Body of pancreas (tissue), 4 donors: ENCODE measurements at regions not wholly inside any gene's neighbourhood (a gene's known extent, or its start where the extent isn't known, plus 50 kb on each side); places are given as distances from the start of the nearest gene placed in this dataset.
"Not testable (repeated sequence)": the region's sequence is repeated elsewhere in the genome, so short reads cannot be mapped to it uniquely, and the experiment has no call there.

ENCODE experiments used
- ATAC-seq: fragments of 150-250 bp; one replicate; pipeline ENCODE4 v1.9.1; 2016
- DNase-seq, 4 donors: peaks; one replicate each; pipeline ENCODE4 v3.0.0-alpha.2; 2019
- H3K27ac ChIP-seq, 4 donors: fragments of 200-600 bp; sonication (generic); 1 replicate in 3 of 4; 2 replicates in 1 of 4; pipeline versions ENCODE4 v1.5.1 to v1.6.1; 2016 to 2019; ENCODE audit warnings: mild to moderate bottlenecking in 1 of 4, mixed read lengths in 1 of 4, moderate library complexity in 1 of 4
- H3K27me3 ChIP-seq, 2 donors: fragments of 200-600 bp; sonication (generic); one replicate each; pipeline ENCODE4 v1.6.0; 2016; ENCODE audit warnings: mild to moderate bottlenecking in 1 of 2
- H3K36me3 ChIP-seq, 2 donors: fragments of 200-600 bp; sonication (generic); replicated peaks in 1 of 2; 2 replicates each; pipeline ENCODE4 v1.5.1; 2016; ENCODE audit warnings: low read depth in 2 of 2; ENCODE audit not compliant: insufficient read depth in 1 of 2
- H3K4me1 ChIP-seq: fragments of 200-600 bp; sonication (generic); one replicate; pipeline ENCODE4 v1.6.0; 2016
- H3K4me3 ChIP-seq, 2 donors: fragments of 200-600 bp; sonication (generic); 1 replicate in 1 of 2; 2 replicates in 1 of 2; pipeline ENCODE4 v1.5.1; 2016 to 2019
- H3K9me3 ChIP-seq, 3 donors: fragments of 200-600 bp; sonication (generic); 1 replicate in 2 of 3; 2 replicates in 1 of 3; pipeline ENCODE4 v1.5.1; 2016
- CTCF ChIP-seq, 7 experiments: fragments of 450-650 bp in 4 of 7; fragments of 200-600 bp in 3 of 7; sonication (generic) in 3 of 7; IDR thresholded peaks; one replicate each; pipeline ENCODE4 v1.5.1; 2016 to 2019; ENCODE audit warnings: antibody characterized with exemption in 7 of 7
- POLR2A ChIP-seq, 3 donors: fragments of 450-650 bp; IDR thresholded peaks; one replicate each; pipeline ENCODE4 v1.6.1; 2016; ENCODE audit warnings: antibody characterized with exemption in 3 of 3, mild to moderate bottlenecking in 2 of 3
- WGBS, 2 donors: methylation state at CpG; one replicate each; pipeline ENCODE4 v1.1.5; 2017; 5-methylcytosine and 5-hydroxymethylcytosine counted together
- intact Hi-C: fragments of 100-400 bp; cut with DNase I; formaldehyde crosslinking; loops from one replicate; pipeline ENCODE4 v1.15.1; 2023

GRCh38 chr17:62303476-62303875 lies 76.9 kb upstream of the EFCAB3 start:
- Histone ChIP-seq H3K27ac (no peak overlapping the region), H3K9me3 (no peaks in the 10 kb centered on the region), H3K27me3 (no peaks in the 10 kb centered on the region), H3K4me3 (no peak overlapping the region), H3K36me3 (no peaks in the 10 kb centered on the region), H3K4me1 (no peaks in the 10 kb centered on the region)
- TF ChIP-seq CTCF (IDR thresholded peaks at IDR 0.05), result no peak
- TF ChIP-seq POLR2A (IDR thresholded peaks at IDR 0.05), result no peak
- no peak for ATAC-seq
- no peak for DNase-seq
- intact Hi-C loops, result no loop called here

GRCh38 chr17:62300697-62301096 lies 79.7 kb upstream of the EFCAB3 start:
- H3K36me3 ChIP-seq, result no peaks in the 10 kb centered on the region
- no peaks in the 10 kb centered on the region for H3K9me3 ChIP-seq
- ATAC-seq (no peak), DNase-seq (no peak)
- WGBS, 2 donors, result 77 to 83% methylated on average over 4 of the region's 4 CpGs
- TF ChIP-seq POLR2A (IDR thresholded peaks at IDR 0.05), result no peak
- TF ChIP-seq CTCF (IDR thresholded peaks at IDR 0.05), result no peak
- intact Hi-C loops, result no loop called here
- no peaks in the 10 kb centered on the region for H3K4me1 ChIP-seq
- no peak overlapping the region for H3K27ac ChIP-seq
- H3K27me3 ChIP-seq, result no peaks in the 10 kb centered on the region
- no peak overlapping the region for H3K4me3 ChIP-seq

GRCh38 chr17:62275290-62275689 lies 105.1 kb upstream of the EFCAB3 start:
- intact Hi-C loops, H3K4me3 ChIP-seq, H3K27ac ChIP-seq, H3K9me3 ChIP-seq, ATAC-seq, H3K36me3 ChIP-seq, H3K27me3 ChIP-seq, H3K4me1 ChIP-seq, DNase-seq: not testable (repeated sequence)
- WGBS, 2 donors, result no CpG with 5 or more reads among the region's 14 CpGs

GRCh38 chr17:62268361-62268760 lies 112.0 kb upstream of the EFCAB3 start:
- DNase-seq, H3K4me1 ChIP-seq, H3K9me3 ChIP-seq, H3K4me3 ChIP-seq, H3K36me3 ChIP-seq, H3K27me3 ChIP-seq, H3K27ac ChIP-seq, ATAC-seq, intact Hi-C loops: not testable (repeated sequence)
- WGBS, 2 donors, result 69% methylated on average over 4 of the region's 12 CpGs; no CpG with 5 or more reads in 1 of the 2 donors

- H3K27ac ChIP-seq, DNase-seq, H3K4me3 ChIP-seq, ATAC-seq, H3K9me3 ChIP-seq, H3K36me3 ChIP-seq, intact Hi-C loops, H3K4me1 ChIP-seq, H3K27me3 ChIP-seq: not testable (repeated sequence)
- WGBS, 2 donors, result no CpG with 5 or more reads among the region's 15 CpGs
Observed at GRCh38 chr17:62264974-62265373, 115.4 kb upstream of the EFCAB3 start.

- intact Hi-C loops, H3K27ac ChIP-seq, H3K4me3 ChIP-seq, H3K4me1 ChIP-seq, H3K9me3 ChIP-seq, DNase-seq, ATAC-seq, H3K27me3 ChIP-seq, H3K36me3 ChIP-seq: not testable (repeated sequence)
- WGBS, 2 donors, result 43 to 55% methylated on average over 6 of the region's 6 CpGs
Observed at GRCh38 chr17:62255791-62256190, 124.6 kb upstream of the EFCAB3 start.

GRCh38 chr17:62242076-62242475 lies 138.3 kb upstream of the EFCAB3 start:
- DNase-seq, H3K36me3 ChIP-seq, H3K27me3 ChIP-seq, H3K27ac ChIP-seq, H3K9me3 ChIP-seq, intact Hi-C loops, H3K4me1 ChIP-seq, H3K4me3 ChIP-seq, ATAC-seq: not testable (repeated sequence)
- 23 to 38% methylated on average over 5 to 7 of the region's 7 CpGs for WGBS, 2 donors

GRCh38 chr17:62239569-62239968 lies 140.8 kb upstream of the EFCAB3 start:
- H3K27me3 ChIP-seq, ATAC-seq, intact Hi-C loops, H3K9me3 ChIP-seq, H3K4me3 ChIP-seq, H3K27ac ChIP-seq, H3K36me3 ChIP-seq, DNase-seq, H3K4me1 ChIP-seq: not testable (repeated sequence)
- WGBS, 2 donors, result 44 to 50% methylated on average over 3 of the region's 3 CpGs

GRCh38 chr17:62238551-62239338 lies 141.6 kb upstream of the EFCAB3 start:
- intact Hi-C loops, result not testable (repeated sequence)

GRCh38 chr17:62233822-62234481 lies 146.4 kb upstream of the EFCAB3 start:
- WGBS, 2 donors, result 73 to 83% methylated on average over 2 of the region's 2 CpGs
- intact Hi-C loops, H3K4me1 ChIP-seq, H3K36me3 ChIP-seq, H3K27me3 ChIP-seq, DNase-seq, ATAC-seq, H3K4me3 ChIP-seq, H3K9me3 ChIP-seq, H3K27ac ChIP-seq: not testable (repeated sequence)

More at GRCh38 chr17:62238551-62239338, 141.6 kb upstream of the EFCAB3 start:
- not testable (repeated sequence) for DNase-seq, H3K4me3 ChIP-seq, H3K9me3 ChIP-seq, H3K27ac ChIP-seq, H3K36me3 ChIP-seq, ATAC-seq, H3K27me3 ChIP-seq, H3K4me1 ChIP-seq
- WGBS, 2 donors, result 61 to 73% methylated on average over 6 of the region's 6 CpGs
